Neuronal stem cell (in vitro differentiated cells): ENCODE measurements at regions not wholly inside any gene's neighbourhood (a gene's known extent, or its start where the extent isn't known, plus 50 kb on each side); places are given as distances from the start of the nearest gene placed in this dataset.

Experiments
- DNase-seq: peaks from one replicate; pipeline ENCODE4 v3.0.0-alpha.2; 2013; ENCODE audit warnings: low spot score
- H2AFZ ChIP-seq: one replicate; pipeline ENCODE4 v1.6.1; 2013; ENCODE audit warnings: mild to moderate bottlenecking, low read length, inconsistent platforms
- H2AK5ac ChIP-seq: 2 replicates; pipeline ENCODE4 v1.6.1; 2013; ENCODE audit warnings: low read depth, mild to moderate bottlenecking, inconsistent platforms, low read length, moderate library complexity, mixed read lengths
- H2BK120ac ChIP-seq: 2 replicates; pipeline ENCODE4 v1.6.1; 2013; ENCODE audit warnings: low read depth, mild to moderate bottlenecking, inconsistent platforms, low read length, moderate library complexity, mixed read lengths
- H2BK12ac ChIP-seq: one replicate; pipeline ENCODE4 v1.6.1; 2013; ENCODE audit warnings: low read length, inconsistent platforms
- H2BK15ac ChIP-seq: 2 replicates; pipeline ENCODE4 v1.6.1; 2013; ENCODE audit warnings: mild to moderate bottlenecking, low read length, inconsistent platforms, mixed read lengths
- H2BK5ac ChIP-seq: one replicate; pipeline ENCODE4 v1.6.1; 2013; ENCODE audit warnings: inconsistent platforms, mild to moderate bottlenecking, low read length, moderate library complexity
- H3K14ac ChIP-seq: one replicate; pipeline ENCODE4 v1.6.1; 2013; ENCODE audit warnings: low read length, inconsistent platforms
- H3K18ac ChIP-seq: 2 replicates; pipeline ENCODE4 v1.6.1; 2013; ENCODE audit warnings: low read length, inconsistent platforms
- H3K23ac ChIP-seq: 2 replicates; pipeline ENCODE4 v1.6.1; 2013; ENCODE audit warnings: low read depth, mild to moderate bottlenecking, mixed read lengths, low read length, inconsistent platforms; ENCODE audit not compliant: poor library complexity
- H3K27ac ChIP-seq: replicated peaks from 3 replicates; pipeline ENCODE4 v1.5.1; 2013; ENCODE audit warnings: low read length, inconsistent platforms
- H3K27me3 ChIP-seq, 3 experiments: 2 replicates each; pipeline ENCODE4 v1.6.1; 2013; ENCODE audit warnings: low read length in 3 of 3, mild to moderate bottlenecking in 2 of 3, inconsistent platforms in 1 of 3, low read depth in 1 of 3, mixed read lengths in 1 of 3, moderate library complexity in 1 of 3; ENCODE audit not compliant: control insufficient read depth in 3 of 3, insufficient read depth in 3 of 3
- H3K36me3 ChIP-seq, 2 donors: replicated peaks in 1 of 2; 2 replicates each; pipeline ENCODE4 v1.6.1; 2013; ENCODE audit warnings: low read length in 2 of 2; ENCODE audit not compliant: control insufficient read depth in 2 of 2, insufficient read depth in 2 of 2
- H3K4ac ChIP-seq: 2 replicates; pipeline ENCODE4 v1.6.1; 2013; ENCODE audit warnings: inconsistent platforms, mild to moderate bottlenecking, low read length, moderate library complexity
- H3K4me1 ChIP-seq, 2 donors: 1 replicate in 1 of 2; 2 replicates in 1 of 2; pipeline ENCODE4 v1.6.1; 2013; ENCODE audit warnings: low read length in 2 of 2, low read depth in 1 of 2; ENCODE audit not compliant: control insufficient read depth in 2 of 2, insufficient read depth in 1 of 2
- H3K4me2 ChIP-seq: one replicate; pipeline ENCODE4 v1.6.1; 2013; ENCODE audit warnings: mild to moderate bottlenecking, low read length, inconsistent platforms; ENCODE audit not compliant: insufficient read depth, poor library complexity, severe bottlenecking
- H3K4me3 ChIP-seq, 2 donors: 2 replicates each; pipeline ENCODE4 v1.5.1; 2013; ENCODE audit warnings: low read length in 2 of 2, mild to moderate bottlenecking in 2 of 2, inconsistent platforms in 1 of 2, moderate library complexity in 1 of 2
- H3K79me1 ChIP-seq: one replicate; pipeline ENCODE4 v1.6.1; 2013; ENCODE audit warnings: low read depth, mild to moderate bottlenecking, inconsistent platforms, low read length, moderate library complexity
- H3K9ac ChIP-seq: one replicate; pipeline ENCODE4 v1.6.1; 2013; ENCODE audit warnings: mild to moderate bottlenecking, low read depth, low read length, inconsistent platforms; ENCODE audit not compliant: poor library complexity
- H3K9me3 ChIP-seq, 2 donors: replicated peaks in 1 of 2; 2 replicates each; pipeline versions ENCODE3 to v1.6.1; 2013; ENCODE audit warnings: low read length in 2 of 2, mild to moderate bottlenecking in 2 of 2, inconsistent platforms in 1 of 2, low read depth in 1 of 2, mixed read lengths in 1 of 2, moderate library complexity in 1 of 2; ENCODE audit not compliant: control insufficient read depth in 2 of 2, insufficient read depth in 1 of 2
- H4K8ac ChIP-seq: one replicate; pipeline ENCODE4 v1.6.1; 2013; ENCODE audit warnings: low read depth, mild to moderate bottlenecking, inconsistent platforms, low read length, moderate library complexity
- H4K91ac ChIP-seq: one replicate; pipeline ENCODE4 v1.6.1; 2013; ENCODE audit warnings: low read length, low read depth, mild to moderate bottlenecking, inconsistent platforms; ENCODE audit not compliant: poor library complexity
- WGBS, 2 donors: extraction: QIAGEN DNeasy Blood & Tissue Kit; methylation state at CpG; one replicate each; pipeline ENCODE4 v1.1.7; 2013; ENCODE audit warnings: missing lambda C conversion rate in 2 of 2, mixed read lengths in 1 of 2; ENCODE audit not compliant: insufficient read length in 2 of 2, insufficient replicate concordance in 1 of 2; ENCODE audit errors: extremely low coverage in 2 of 2; 5-methylcytosine and 5-hydroxymethylcytosine counted together

GRCh38 chr5:7078901-7079300, 317.0 kb upstream of the ADCY2 start:
- Histone ChIP-seq H3K14ac (no peak overlapping the region), H3K4me1 (peaks cover 7 to 21% of the 10 kb centered on the region in 2 donors), H2BK120ac (no peak overlapping the region), H3K27ac (no peak overlapping the region), H3K23ac (no peak overlapping the region), H2AK5ac (no peak overlapping the region), H2AFZ (peak overlapping the region; percentile 15), H2BK15ac (no peak overlapping the region), H4K91ac (no peak overlapping the region), H3K4me3 (no peak overlapping the region), H3K79me1 (no peaks in the 10 kb centered on the region), H3K4me2 (no peak overlapping the region), H2BK5ac (no peak overlapping the region), H4K8ac (no peak overlapping the region), H3K27me3 (no peaks in the 10 kb centered on the region), H3K4ac (no peak overlapping the region), H2BK12ac (no peak overlapping the region), H3K9me3 (no peaks in the 10 kb centered on the region), H3K9ac (no peak overlapping the region), H3K18ac (no peak overlapping the region), H3K36me3 (no peaks in the 10 kb centered on the region)
- DNase-seq, result peak; percentile 24
- no CpG with 5 or more reads among the region's 9 CpGs for WGBS, 2 donors

- Histone ChIP-seq H3K4me3 (no peak overlapping the region), H3K18ac (no peak overlapping the region), H3K27me3 (no peaks in the 10 kb centered on the region), H3K9me3 (no peaks in the 10 kb centered on the region), H2BK12ac (no peak overlapping the region), H3K4me1 (peaks cover 7 to 21% of the 10 kb centered on the region in 2 donors), H3K79me1 (no peaks in the 10 kb centered on the region), H3K14ac (no peak overlapping the region), H3K23ac (no peak overlapping the region), H3K4ac (no peak overlapping the region), H2AK5ac (no peak overlapping the region), H3K4me2 (no peak overlapping the region), H2BK15ac (no peak overlapping the region), H2AFZ (no peak overlapping the region), H3K9ac (no peak overlapping the region), H2BK5ac (no peak overlapping the region), H4K91ac (no peak overlapping the region), H2BK120ac (no peak overlapping the region), H4K8ac (no peak overlapping the region), H3K27ac (no peak overlapping the region), H3K36me3 (no peaks in the 10 kb centered on the region)
- no peak for DNase-seq
- WGBS, 2 donors, result no CpG with 5 or more reads among the region's 7 CpGs
Measured at GRCh38 chr5:7080501-7080900, 315.4 kb upstream of the ADCY2 start.

GRCh38 chr5:7087719-7088297, 308.1 kb upstream of the ADCY2 start:
- H3K27me3 ChIP-seq, result no peaks in the 10 kb centered on the region
- H2BK12ac ChIP-seq, result no peak overlapping the region
- no peaks in the 10 kb centered on the region for H3K36me3 ChIP-seq
- H3K4ac ChIP-seq, result no peak overlapping the region
- H2AK5ac ChIP-seq, result peak overlapping the region; percentile 63
- peaks cover 0 to 2% of the 10 kb centered on the region in 2 donors for H3K4me1 ChIP-seq
- no peak overlapping the region for H3K23ac ChIP-seq
- H3K18ac ChIP-seq, result peak overlapping the region; percentile 5
- no peak for DNase-seq
- WGBS, 2 donors, result no CpG with 5 or more reads among the region's 6 CpGs
- H2AFZ ChIP-seq, result no peak overlapping the region
- no peak overlapping the region for H4K8ac ChIP-seq
- H2BK5ac ChIP-seq, result no peak overlapping the region
- no peak overlapping the region for H3K4me2 ChIP-seq
- no peak overlapping the region for H2BK120ac ChIP-seq
- H3K14ac ChIP-seq, result no peak overlapping the region
- H2BK15ac ChIP-seq, result no peak overlapping the region
- peaks cover 1% of the 10 kb centered on the region for H3K79me1 ChIP-seq
- no peak overlapping the region for H4K91ac ChIP-seq
- H3K9me3 ChIP-seq, result no peaks in the 10 kb centered on the region
- H3K27ac ChIP-seq, result no peak overlapping the region
- no peak overlapping the region for H3K9ac ChIP-seq
- H3K4me3 ChIP-seq, result no peak overlapping the region

- no peak overlapping the region for H2BK12ac ChIP-seq
- no peak overlapping the region for H2AFZ ChIP-seq
- no CpG with 5 or more reads among the region's 3 CpGs for WGBS, 2 donors
- H3K18ac ChIP-seq, result no peak overlapping the region
- H3K4me1 ChIP-seq, result peaks cover 0 to 2% of the 10 kb centered on the region in 2 donors
- peaks cover 1% of the 10 kb centered on the region for H3K79me1 ChIP-seq
- no peak overlapping the region for H3K9ac ChIP-seq
- H4K8ac ChIP-seq, result no peak overlapping the region
- H2BK5ac ChIP-seq, result no peak overlapping the region
- no peaks in the 10 kb centered on the region for H3K36me3 ChIP-seq
- H3K4me2 ChIP-seq, result no peak overlapping the region
- no peaks in the 10 kb centered on the region for H3K9me3 ChIP-seq
- no peak overlapping the region for H3K23ac ChIP-seq
- no peak overlapping the region for H3K27ac ChIP-seq
- no peak overlapping the region for H3K14ac ChIP-seq
- H3K4me3 ChIP-seq, result no peak overlapping the region
- H2BK120ac ChIP-seq, result no peak overlapping the region
- no peak overlapping the region for H2BK15ac ChIP-seq
- H4K91ac ChIP-seq, result no peak overlapping the region
- no peaks in the 10 kb centered on the region for H3K27me3 ChIP-seq
- H2AK5ac ChIP-seq, result no peak overlapping the region
- H3K4ac ChIP-seq, result no peak overlapping the region
- no peak for DNase-seq
Measured at GRCh38 chr5:7088849-7089248, 307.1 kb upstream of the ADCY2 start.
